ENCODE measurements at regions not wholly inside any gene's neighbourhood (a gene's known extent, or its start where the extent isn't known, plus 50 kb on each side); places are given as distances from the start of the nearest gene placed in this dataset.

DNA sequence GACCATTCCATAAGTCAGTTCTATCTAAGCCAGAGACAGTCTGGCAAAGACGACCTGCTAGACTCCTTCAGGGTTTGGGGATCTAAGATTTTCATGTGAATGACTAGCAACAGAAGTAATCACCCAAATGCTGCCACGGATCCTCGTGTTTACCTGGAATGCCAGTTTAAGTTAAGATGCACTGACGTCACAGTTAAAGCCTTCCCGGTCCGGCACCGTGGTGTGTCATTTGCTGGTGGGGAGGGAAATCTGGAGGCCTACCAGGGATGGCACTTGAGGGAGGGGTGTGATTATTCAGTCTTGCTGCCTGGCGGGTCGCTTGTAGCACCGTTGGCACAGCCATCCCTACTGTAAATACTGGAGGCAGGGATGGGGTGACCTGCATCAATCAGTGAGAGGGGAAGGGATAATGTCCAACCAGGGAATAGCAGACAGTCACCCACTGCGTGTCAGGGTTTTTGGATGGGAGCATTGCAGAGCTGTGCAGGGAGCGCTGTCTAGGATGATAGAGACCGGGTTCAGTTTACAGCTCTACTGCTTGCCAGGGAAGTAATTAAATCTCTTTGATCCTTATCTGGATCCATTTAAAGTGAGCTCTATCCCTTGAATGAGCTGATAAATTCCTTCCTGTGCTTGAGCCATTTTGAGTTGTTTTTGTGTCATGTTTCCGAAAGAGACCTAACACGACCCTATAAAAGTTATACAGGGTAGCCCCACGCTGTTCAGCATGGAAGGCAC, 764.7 kb upstream of the EEF2KMT start:
- Mint-ChIP-seq H3K27me3 (ENCODE audit: low read depth) (no peaks in the 10 kb centered on the region), H3K4me1 (ENCODE audit: low read depth) (no peaks in the 10 kb centered on the region), H3K36me3 (ENCODE audit: low read depth) (no peaks in the 10 kb centered on the region), H3K27ac (ENCODE audit: unreplicated experiment) (no peak overlapping the region), H3K9me3 (ENCODE audit: low read depth) (peaks cover 28% of the 10 kb centered on the region), H3K4me3 (ENCODE audit: unreplicated experiment) (no peak overlapping the region)
- DNase-seq (ENCODE audit: low spot score), result no peak
- TF ChIP-seq, protein P1, sequence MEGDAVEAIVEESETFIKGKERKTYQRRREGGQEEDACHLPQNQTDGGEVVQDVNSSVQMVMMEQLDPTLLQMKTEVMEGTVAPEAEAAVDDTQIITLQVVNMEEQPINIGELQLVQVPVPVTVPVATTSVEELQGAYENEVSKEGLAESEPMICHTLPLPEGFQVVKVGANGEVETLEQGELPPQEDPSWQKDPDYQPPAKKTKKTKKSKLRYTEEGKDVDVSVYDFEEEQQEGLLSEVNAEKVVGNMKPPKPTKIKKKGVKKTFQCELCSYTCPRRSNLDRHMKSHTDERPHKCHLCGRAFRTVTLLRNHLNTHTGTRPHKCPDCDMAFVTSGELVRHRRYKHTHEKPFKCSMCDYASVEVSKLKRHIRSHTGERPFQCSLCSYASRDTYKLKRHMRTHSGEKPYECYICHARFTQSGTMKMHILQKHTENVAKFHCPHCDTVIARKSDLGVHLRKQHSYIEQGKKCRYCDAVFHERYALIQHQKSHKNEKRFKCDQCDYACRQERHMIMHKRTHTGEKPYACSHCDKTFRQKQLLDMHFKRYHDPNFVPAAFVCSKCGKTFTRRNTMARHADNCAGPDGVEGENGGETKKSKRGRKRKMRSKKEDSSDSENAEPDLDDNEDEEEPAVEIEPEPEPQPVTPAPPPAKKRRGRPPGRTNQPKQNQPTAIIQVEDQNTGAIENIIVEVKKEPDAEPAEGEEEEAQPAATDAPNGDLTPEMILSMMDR (IDR thresholded peaks at IDR 0.05), result no peak

GRCh38 chr16:5861241-5861640, 763.6 kb upstream of the EEF2KMT start:
- no peak overlapping the region for H3K4me3 Mint-ChIP-seq (ENCODE audit: unreplicated experiment)
- H3K36me3 Mint-ChIP-seq (ENCODE audit: low read depth), result no peaks in the 10 kb centered on the region
- H3K4me1 Mint-ChIP-seq (ENCODE audit: low read depth), result no peaks in the 10 kb centered on the region
- TF ChIP-seq, protein P1 (IDR thresholded peaks at IDR 0.05), result no peak
- H3K27me3 Mint-ChIP-seq (ENCODE audit: low read depth), result no peaks in the 10 kb centered on the region
- no peak overlapping the region for H3K27ac Mint-ChIP-seq (ENCODE audit: unreplicated experiment)
- no peak for DNase-seq (ENCODE audit: low spot score)
- peaks cover 30% of the 10 kb centered on the region for H3K9me3 Mint-ChIP-seq (ENCODE audit: low read depth)

DNA sequence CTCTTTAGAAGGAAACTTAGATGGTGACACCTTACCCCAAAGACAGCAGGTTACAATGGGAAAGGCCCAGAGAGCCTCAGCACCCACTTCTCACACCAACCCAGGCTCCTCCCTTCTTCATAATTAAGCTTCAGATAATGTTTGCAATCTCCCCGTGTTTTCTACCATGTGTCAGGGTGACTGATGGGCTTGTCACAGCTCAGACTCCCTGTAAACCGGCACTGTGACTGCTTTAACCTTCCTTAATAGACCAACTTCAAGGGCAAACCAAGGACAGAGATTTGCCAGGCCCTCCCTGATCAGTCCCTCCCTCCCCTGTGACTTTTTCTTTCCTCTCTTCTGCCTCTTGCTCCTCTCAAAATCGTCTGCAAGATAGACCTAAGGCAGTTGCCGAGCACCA, 760.6 kb upstream of the EEF2KMT start:
- Mint-ChIP-seq H3K36me3 (ENCODE audit: low read depth) (no peaks in the 10 kb centered on the region), H3K9me3 (ENCODE audit: low read depth) (peaks cover 24% of the 10 kb centered on the region), H3K4me1 (ENCODE audit: low read depth) (no peaks in the 10 kb centered on the region), H3K27ac (ENCODE audit: unreplicated experiment) (no peak overlapping the region), H3K27me3 (ENCODE audit: low read depth) (no peaks in the 10 kb centered on the region), H3K4me3 (ENCODE audit: unreplicated experiment) (no peak overlapping the region)
- TF ChIP-seq, protein P1 (IDR thresholded peaks at IDR 0.05), result no peak
- DNase-seq (ENCODE audit: low spot score), result no peak

DNA sequence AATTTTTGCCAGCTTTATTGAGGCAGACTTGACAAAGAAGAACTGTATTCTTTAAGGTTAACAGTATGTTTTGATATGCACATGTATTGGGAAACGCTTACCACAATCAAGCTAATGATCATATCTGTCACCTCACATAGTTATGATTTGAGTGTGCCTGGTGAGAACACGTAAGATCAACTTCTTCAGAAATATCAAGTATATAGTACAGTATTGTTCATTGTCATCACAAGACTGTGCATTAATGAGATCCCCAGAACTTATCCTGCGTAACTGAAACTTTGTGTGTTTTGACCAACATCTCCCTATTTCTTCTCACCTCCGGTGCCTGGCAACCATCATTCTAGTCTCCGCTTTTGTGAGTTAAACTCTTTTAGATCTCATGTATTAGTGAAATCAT, 756.4 kb upstream of the EEF2KMT start:
- Mint-ChIP-seq H3K4me1 (ENCODE audit: low read depth) (no peaks in the 10 kb centered on the region), H3K36me3 (ENCODE audit: low read depth) (no peaks in the 10 kb centered on the region), H3K27me3 (ENCODE audit: low read depth) (no peaks in the 10 kb centered on the region), H3K9me3 (ENCODE audit: low read depth) (peaks cover 16% of the 10 kb centered on the region), H3K4me3 (ENCODE audit: unreplicated experiment) (no peak overlapping the region), H3K27ac (ENCODE audit: unreplicated experiment) (no peak overlapping the region)
- TF ChIP-seq, protein P1 (IDR thresholded peaks at IDR 0.05), result no peak
- no peak for DNase-seq (ENCODE audit: low spot score)

- Mint-ChIP-seq H3K9me3 (ENCODE audit: low read depth) (peaks cover 19% of the 10 kb centered on the region), H3K4me1 (ENCODE audit: low read depth) (no peaks in the 10 kb centered on the region), H3K27me3 (ENCODE audit: low read depth) (no peaks in the 10 kb centered on the region), H3K27ac (ENCODE audit: unreplicated experiment) (no peak overlapping the region), H3K36me3 (ENCODE audit: low read depth) (no peaks in the 10 kb centered on the region), H3K4me3 (ENCODE audit: unreplicated experiment) (no peak overlapping the region)
- TF ChIP-seq, protein P1 (IDR thresholded peaks at IDR 0.05), result no peak
- DNase-seq (ENCODE audit: low spot score), result no peak
Observed at GRCh38 chr16:5852151-5852550, 754.6 kb upstream of the EEF2KMT start.

All from chondrocyte (in vitro differentiated cells).